WTC11 (cell line): ENCODE measurements at regions not wholly inside any gene's neighbourhood (a gene's known extent, or its start where the extent isn't known, plus 50 kb on each side); places are given as distances from the start of the nearest gene placed in this dataset.

ENCODE experiments used
- ATF1 ChIP-seq: sonication (generic); formaldehyde crosslinking; IDR thresholded peaks from 2 replicates; pipeline ENCODE4 v1.8.1; 2023; ENCODE audit warnings: mild to moderate bottlenecking, moderate library complexity, missing genetic modification reagents
- CREB1 ChIP-seq: sonication (generic); formaldehyde crosslinking; IDR thresholded peaks from 2 replicates; pipeline ENCODE4 v1.8.0; 2023; ENCODE audit warnings: mild to moderate bottlenecking, missing genetic modification reagents
- EMX1 ChIP-seq: fragments of 250-450 bp; sonication (Bioruptor Pico); IDR thresholded peaks from 2 replicates; pipeline ENCODE4 v1.8.0; 2021; ENCODE audit warnings: mild to moderate bottlenecking
- ETV6 ChIP-seq: sonication (generic); formaldehyde crosslinking; IDR thresholded peaks from 2 replicates; pipeline ENCODE4 v1.8.1; 2022; ENCODE audit warnings: mild to moderate bottlenecking, missing genetic modification reagents
- FOXJ3 ChIP-seq: sonication (generic); formaldehyde crosslinking; IDR thresholded peaks from 2 replicates; pipeline ENCODE4 v1.9.0; 2021; ENCODE audit warnings: missing genetic modification reagents, mild to moderate bottlenecking, borderline replicate concordance
- TEAD4 ChIP-seq: sonication (generic); formaldehyde crosslinking; IDR thresholded peaks from 2 replicates; pipeline ENCODE4 v1.8.0; 2022; ENCODE audit warnings: mild to moderate bottlenecking, missing genetic modification reagents
- ZNF423 ChIP-seq: fragments of 250-450 bp; sonication (Bioruptor Pico); IDR thresholded peaks from 2 replicates; pipeline ENCODE4 v2.1.2; 2022; ENCODE audit warnings: mild to moderate bottlenecking, moderate library complexity
- TF ChIP-seq, protein P1 (sequence below): sonication (generic); formaldehyde crosslinking; IDR thresholded peaks from 2 replicates; pipeline ENCODE4 v1.8.1; 2023; ENCODE audit warnings: mild to moderate bottlenecking, missing genetic modification reagents, moderate library complexity
- TF ChIP-seq, protein P2 (sequence below): fragments of 200-600 bp; IDR thresholded peaks from 2 replicates; pipeline ENCODE4 v1.8.0; 2022; ENCODE audit warnings: antibody characterized with exemption
- TF ChIP-seq, protein P3 (sequence below): sonication (generic); formaldehyde crosslinking; IDR thresholded peaks from 2 replicates; pipeline ENCODE4 v1.8.0; 2023; ENCODE audit warnings: missing genetic modification reagents
- TF ChIP-seq, protein P4 (sequence below): sonication (generic); formaldehyde crosslinking; IDR thresholded peaks from 2 replicates; pipeline ENCODE4 v1.8.1; 2022; ENCODE audit warnings: low read depth, missing genetic modification reagents, borderline replicate concordance

DNA sequence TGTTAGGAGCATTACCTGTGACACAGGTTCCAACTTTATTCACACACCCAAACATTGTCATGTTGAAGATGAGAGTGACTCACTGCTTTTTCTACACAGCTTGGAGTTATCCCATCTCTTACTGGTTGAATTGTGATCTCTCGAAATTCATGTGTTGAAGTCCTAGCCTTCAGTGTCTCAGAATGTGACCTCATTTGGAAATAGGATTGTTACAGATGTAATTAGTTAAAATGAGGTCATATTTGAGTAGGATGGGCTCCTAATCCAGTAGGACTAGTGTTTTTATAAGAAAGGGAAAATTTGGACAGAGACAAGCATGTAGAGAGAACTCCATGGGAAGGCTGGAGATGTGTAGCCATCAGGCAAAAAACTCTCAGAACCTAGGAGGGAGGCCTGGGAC is 142.5 kb downstream of the POSTN start:
- TF ChIP-seq, protein P1, sequence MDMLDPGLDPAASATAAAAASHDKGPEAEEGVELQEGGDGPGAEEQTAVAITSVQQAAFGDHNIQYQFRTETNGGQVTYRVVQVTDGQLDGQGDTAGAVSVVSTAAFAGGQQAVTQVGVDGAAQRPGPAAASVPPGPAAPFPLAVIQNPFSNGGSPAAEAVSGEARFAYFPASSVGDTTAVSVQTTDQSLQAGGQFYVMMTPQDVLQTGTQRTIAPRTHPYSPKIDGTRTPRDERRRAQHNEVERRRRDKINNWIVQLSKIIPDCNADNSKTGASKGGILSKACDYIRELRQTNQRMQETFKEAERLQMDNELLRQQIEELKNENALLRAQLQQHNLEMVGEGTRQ (CRISPR knock-in tag) = no peak
- TF ChIP-seq, protein P2, sequence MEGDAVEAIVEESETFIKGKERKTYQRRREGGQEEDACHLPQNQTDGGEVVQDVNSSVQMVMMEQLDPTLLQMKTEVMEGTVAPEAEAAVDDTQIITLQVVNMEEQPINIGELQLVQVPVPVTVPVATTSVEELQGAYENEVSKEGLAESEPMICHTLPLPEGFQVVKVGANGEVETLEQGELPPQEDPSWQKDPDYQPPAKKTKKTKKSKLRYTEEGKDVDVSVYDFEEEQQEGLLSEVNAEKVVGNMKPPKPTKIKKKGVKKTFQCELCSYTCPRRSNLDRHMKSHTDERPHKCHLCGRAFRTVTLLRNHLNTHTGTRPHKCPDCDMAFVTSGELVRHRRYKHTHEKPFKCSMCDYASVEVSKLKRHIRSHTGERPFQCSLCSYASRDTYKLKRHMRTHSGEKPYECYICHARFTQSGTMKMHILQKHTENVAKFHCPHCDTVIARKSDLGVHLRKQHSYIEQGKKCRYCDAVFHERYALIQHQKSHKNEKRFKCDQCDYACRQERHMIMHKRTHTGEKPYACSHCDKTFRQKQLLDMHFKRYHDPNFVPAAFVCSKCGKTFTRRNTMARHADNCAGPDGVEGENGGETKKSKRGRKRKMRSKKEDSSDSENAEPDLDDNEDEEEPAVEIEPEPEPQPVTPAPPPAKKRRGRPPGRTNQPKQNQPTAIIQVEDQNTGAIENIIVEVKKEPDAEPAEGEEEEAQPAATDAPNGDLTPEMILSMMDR = no peak
- TF ChIP-seq EMX1 (CRISPR knock-in tag) = no peak
- TF ChIP-seq FOXJ3 (CRISPR knock-in tag) = no peak
- no peak for TF ChIP-seq CREB1 (CRISPR knock-in tag)
- TF ChIP-seq ZNF423 (CRISPR knock-in tag) = no peak
- no peak for TF ChIP-seq ETV6 (CRISPR knock-in tag)
- no peak for TF ChIP-seq ATF1 (CRISPR knock-in tag)
- TF ChIP-seq, protein P3, sequence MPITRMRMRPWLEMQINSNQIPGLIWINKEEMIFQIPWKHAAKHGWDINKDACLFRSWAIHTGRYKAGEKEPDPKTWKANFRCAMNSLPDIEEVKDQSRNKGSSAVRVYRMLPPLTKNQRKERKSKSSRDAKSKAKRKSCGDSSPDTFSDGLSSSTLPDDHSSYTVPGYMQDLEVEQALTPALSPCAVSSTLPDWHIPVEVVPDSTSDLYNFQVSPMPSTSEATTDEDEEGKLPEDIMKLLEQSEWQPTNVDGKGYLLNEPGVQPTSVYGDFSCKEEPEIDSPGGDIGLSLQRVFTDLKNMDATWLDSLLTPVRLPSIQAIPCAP (CRISPR knock-in tag) = no peak
- TF ChIP-seq TEAD4 = no peak
- TF ChIP-seq, protein P4, sequence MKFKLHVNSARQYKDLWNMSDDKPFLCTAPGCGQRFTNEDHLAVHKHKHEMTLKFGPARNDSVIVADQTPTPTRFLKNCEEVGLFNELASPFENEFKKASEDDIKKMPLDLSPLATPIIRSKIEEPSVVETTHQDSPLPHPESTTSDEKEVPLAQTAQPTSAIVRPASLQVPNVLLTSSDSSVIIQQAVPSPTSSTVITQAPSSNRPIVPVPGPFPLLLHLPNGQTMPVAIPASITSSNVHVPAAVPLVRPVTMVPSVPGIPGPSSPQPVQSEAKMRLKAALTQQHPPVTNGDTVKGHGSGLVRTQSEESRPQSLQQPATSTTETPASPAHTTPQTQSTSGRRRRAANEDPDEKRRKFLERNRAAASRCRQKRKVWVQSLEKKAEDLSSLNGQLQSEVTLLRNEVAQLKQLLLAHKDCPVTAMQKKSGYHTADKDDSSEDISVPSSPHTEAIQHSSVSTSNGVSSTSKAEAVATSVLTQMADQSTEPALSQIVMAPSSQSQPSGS = no peak
